ENCODE measurements at regions not wholly inside any gene's neighbourhood (a gene's known extent, or its start where the extent isn't known, plus 50 kb on each side); places are given as distances from the start of the nearest gene placed in this dataset.

GRCh38 chr17:10993126-10993525, 155.2 kb upstream of the PIRT start:
- DNase-seq (no peak), ATAC-seq (ENCODE audit: low read depth in 2 of 2) (no peak)
- H3K4me3 Mint-ChIP-seq = no peak overlapping the region
- H3K9me3 Mint-ChIP-seq = peaks cover 0 to 2% (median 0%) of the 10 kb centered on the region in 7 donors
- peaks cover 11 to 19% (median 14%) of the 10 kb centered on the region in 3 donors for H3K27me3 Mint-ChIP-seq
- no peaks in the 10 kb centered on the region for H3K36me3 Mint-ChIP-seq
- H3K27ac Mint-ChIP-seq = no peak overlapping the region
- H3K4me1 Mint-ChIP-seq = no peaks in the 10 kb centered on the region

DNA sequence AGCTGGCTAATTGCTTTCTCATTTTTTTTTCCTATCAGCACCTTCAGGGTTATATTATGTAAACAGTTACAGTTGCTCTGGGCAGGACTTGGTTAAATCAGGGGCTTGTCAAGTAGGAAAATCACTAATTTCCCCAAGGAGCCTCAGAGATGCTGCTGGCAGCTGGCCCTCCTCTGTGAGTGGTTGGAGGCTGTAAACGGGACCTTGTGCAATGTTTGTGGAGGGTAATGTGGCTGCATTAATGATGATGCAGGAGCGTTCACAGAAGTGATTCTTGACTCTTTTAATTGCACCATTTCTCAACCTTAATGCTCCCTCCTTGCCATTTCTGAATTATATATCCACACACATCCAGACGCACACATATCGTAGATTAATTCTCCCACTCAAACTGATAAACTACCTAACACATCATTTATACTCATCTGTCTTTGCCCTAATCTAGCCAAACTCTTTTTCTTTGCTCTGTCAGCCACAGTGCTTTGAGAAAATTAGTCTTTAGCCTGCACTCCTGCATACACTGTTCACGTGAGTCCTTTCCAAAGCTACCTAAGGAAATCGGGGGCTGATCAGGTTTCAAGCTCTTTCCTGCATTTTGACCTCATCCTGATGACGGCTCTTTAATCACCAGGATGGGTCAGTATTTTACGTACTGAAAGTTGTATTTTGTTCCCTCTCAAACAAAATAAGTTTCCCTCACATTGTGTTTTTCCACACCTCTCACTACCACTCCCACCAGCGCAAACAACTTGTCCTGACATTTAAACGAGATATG, 154.4 kb upstream of the PIRT start:
- Mint-ChIP-seq H3K36me3 (no peaks in the 10 kb centered on the region), H3K27ac (peak overlapping the region in 1 of 6 donors; percentile 7), H3K4me1 (no peaks in the 10 kb centered on the region), H3K4me3 (no peak overlapping the region), H3K9me3 (peaks cover 0 to 2% (median 0%) of the 10 kb centered on the region in 7 donors), H3K27me3 (peaks cover 11 to 19% (median 12%) of the 10 kb centered on the region in 3 donors)
- no peak for ATAC-seq (ENCODE audit: low read depth in 2 of 2)
- DNase-seq = no peak

- ATAC-seq (ENCODE audit: low read depth in 2 of 2) (no peak), DNase-seq (no peak)
- no peak overlapping the region for H3K27ac Mint-ChIP-seq
- H3K36me3 Mint-ChIP-seq = no peaks in the 10 kb centered on the region
- no peaks in the 10 kb centered on the region for H3K4me1 Mint-ChIP-seq
- peaks cover 4 to 8% (median 5%) of the 10 kb centered on the region in 3 donors for H3K27me3 Mint-ChIP-seq
- peaks cover 0 to 9% (median 2%) of the 10 kb centered on the region in 7 donors for H3K9me3 Mint-ChIP-seq
- no peak overlapping the region for H3K4me3 Mint-ChIP-seq
These were observed 149.9 kb upstream of the PIRT start for GRCh38 chr17:10987786-10988185.

- Mint-ChIP-seq H3K27me3 (no peaks in the 10 kb centered on the region), H3K27ac (no peak overlapping the region), H3K4me3 (no peak overlapping the region), H3K9me3 (peaks cover 0 to 11% (median 2%) of the 10 kb centered on the region in 7 donors), H3K36me3 (no peaks in the 10 kb centered on the region), H3K4me1 (no peaks in the 10 kb centered on the region)
- no peak for ATAC-seq (ENCODE audit: low read depth in 2 of 2)
- no peak for DNase-seq
These were observed 146.3 kb upstream of the PIRT start for GRCh38 chr17:10984220-10984619.

GRCh38 chr17:10976401-10976800, 138.5 kb upstream of the PIRT start:
- Mint-ChIP-seq H3K4me3 (no peak overlapping the region), H3K9me3 (peaks cover 0 to 7% (median 0%) of the 10 kb centered on the region in 7 donors), H3K27ac (no peak overlapping the region), H3K36me3 (no peaks in the 10 kb centered on the region), H3K27me3 (peaks cover 0 to 5% (median 5%) of the 10 kb centered on the region in 3 donors), H3K4me1 (no peaks in the 10 kb centered on the region)
- no peak for DNase-seq
- ATAC-seq (ENCODE audit: low read depth in 2 of 2) = no peak

DNA sequence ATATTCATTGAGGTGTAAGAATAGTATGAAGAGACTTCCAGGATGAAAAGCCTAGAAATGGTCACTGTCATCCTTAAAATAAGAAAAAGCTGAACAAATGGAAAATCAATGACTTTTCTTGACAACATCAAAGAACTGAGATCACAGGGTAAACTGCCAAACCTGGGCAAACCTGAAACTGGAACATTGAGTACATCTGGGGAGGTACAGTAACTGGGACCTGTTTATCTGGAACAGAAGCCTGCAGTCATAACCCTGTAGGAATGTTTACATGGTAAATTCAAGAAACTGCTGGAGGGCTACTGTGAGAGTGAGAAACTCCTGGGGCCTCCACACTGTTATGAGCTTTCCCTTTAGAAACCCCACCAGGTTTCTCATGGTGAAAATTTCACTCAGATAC, 130.1 kb upstream of the PIRT start:
- Mint-ChIP-seq H3K4me1 (no peaks in the 10 kb centered on the region), H3K27ac (no peak overlapping the region), H3K27me3 (peaks cover 0 to 13% (median 8%) of the 10 kb centered on the region in 3 donors), H3K9me3 (peaks cover 3 to 11% (median 4%) of the 10 kb centered on the region in 7 donors), H3K36me3 (no peaks in the 10 kb centered on the region), H3K4me3 (no peak overlapping the region)
- DNase-seq = no peak
- no peak for ATAC-seq (ENCODE audit: low read depth in 2 of 2)

- DNase-seq (no peak), ATAC-seq (ENCODE audit: low read depth in 2 of 2) (no peak)
- Mint-ChIP-seq H3K27ac (no peak overlapping the region), H3K27me3 (peaks cover 0 to 29% (median 22%) of the 10 kb centered on the region in 3 donors), H3K9me3 (peaks cover 0 to 16% (median 7%) of the 10 kb centered on the region in 7 donors), H3K36me3 (no peaks in the 10 kb centered on the region), H3K4me1 (no peaks in the 10 kb centered on the region), H3K4me3 (no peak overlapping the region)
These were observed 118.9 kb upstream of the PIRT start for GRCh38 chr17:10956821-10957220.

DNA sequence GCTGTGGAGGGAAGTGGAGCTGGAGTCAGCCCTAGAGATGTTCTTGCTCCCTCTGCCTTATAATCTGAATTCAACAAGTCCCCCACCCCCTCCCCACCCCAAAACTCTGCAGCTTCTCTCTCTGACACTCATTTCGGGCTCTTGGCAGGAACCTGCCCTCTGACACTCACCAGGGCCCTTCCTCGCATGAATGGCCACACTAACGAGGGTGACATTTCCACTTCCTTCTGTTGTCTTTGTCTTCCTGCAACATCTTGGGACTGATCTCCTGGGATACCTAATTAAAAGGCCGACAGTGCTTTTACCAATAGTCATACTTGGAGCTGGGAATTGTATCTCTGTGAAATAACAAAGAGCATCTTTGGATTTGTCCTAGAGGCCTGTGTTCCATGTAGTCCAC, 106.9 kb upstream of the PIRT start:
- H3K36me3 Mint-ChIP-seq = no peaks in the 10 kb centered on the region
- no peak overlapping the region for H3K27ac Mint-ChIP-seq
- H3K27me3 Mint-ChIP-seq = peaks cover 0 to 17% (median 0%) of the 10 kb centered on the region in 3 donors
- H3K4me1 Mint-ChIP-seq = peaks cover 0 to 4% (median 3%) of the 10 kb centered on the region in 3 donors
- H3K9me3 Mint-ChIP-seq = peaks cover 0 to 1% (median 0%) of the 10 kb centered on the region in 7 donors
- DNase-seq (no peak), ATAC-seq (ENCODE audit: low read depth in 2 of 2) (no peak)
- H3K4me3 Mint-ChIP-seq = no peak overlapping the region

- no peak overlapping the region for H3K27ac Mint-ChIP-seq
- H3K9me3 Mint-ChIP-seq = peaks cover 0 to 8% (median 3%) of the 10 kb centered on the region in 7 donors
- H3K4me1 Mint-ChIP-seq = no peaks in the 10 kb centered on the region
- no peak overlapping the region for H3K4me3 Mint-ChIP-seq
- peaks cover 8 to 30% (median 14%) of the 10 kb centered on the region in 3 donors for H3K27me3 Mint-ChIP-seq
- DNase-seq (no peak), ATAC-seq (ENCODE audit: low read depth in 2 of 2) (no peak)
- no peaks in the 10 kb centered on the region for H3K36me3 Mint-ChIP-seq
These were observed 99.0 kb upstream of the PIRT start for GRCh38 chr17:10936931-10937330.

DNA sequence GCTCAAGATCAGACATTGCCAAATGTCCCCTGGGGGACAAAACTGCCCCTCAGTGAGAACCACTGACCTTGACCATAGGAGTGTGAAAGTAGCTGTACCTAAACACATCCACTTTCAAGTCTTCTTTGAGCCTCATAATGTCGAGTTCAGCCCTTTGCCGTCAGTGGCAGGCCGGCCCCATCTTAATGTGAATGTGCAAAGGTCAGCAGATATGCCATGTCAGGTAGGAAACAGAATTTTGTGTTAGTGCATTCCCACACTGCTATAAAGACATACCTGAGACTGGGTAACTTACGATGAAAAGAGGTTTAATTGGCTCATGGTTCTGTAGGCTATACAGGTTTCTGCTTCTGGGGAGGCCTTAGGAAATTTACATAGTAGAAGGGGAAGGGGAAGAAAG, 95.1 kb upstream of the PIRT start:
- no peak overlapping the region for H3K27ac Mint-ChIP-seq
- H3K36me3 Mint-ChIP-seq = no peaks in the 10 kb centered on the region
- peaks cover 0 to 8% (median 3%) of the 10 kb centered on the region in 7 donors for H3K9me3 Mint-ChIP-seq
- peaks cover 15 to 30% (median 17%) of the 10 kb centered on the region in 3 donors for H3K27me3 Mint-ChIP-seq
- no peaks in the 10 kb centered on the region for H3K4me1 Mint-ChIP-seq
- ATAC-seq (ENCODE audit: low read depth in 2 of 2) (no peak), DNase-seq (no peak)
- H3K4me3 Mint-ChIP-seq = no peak overlapping the region

DNA sequence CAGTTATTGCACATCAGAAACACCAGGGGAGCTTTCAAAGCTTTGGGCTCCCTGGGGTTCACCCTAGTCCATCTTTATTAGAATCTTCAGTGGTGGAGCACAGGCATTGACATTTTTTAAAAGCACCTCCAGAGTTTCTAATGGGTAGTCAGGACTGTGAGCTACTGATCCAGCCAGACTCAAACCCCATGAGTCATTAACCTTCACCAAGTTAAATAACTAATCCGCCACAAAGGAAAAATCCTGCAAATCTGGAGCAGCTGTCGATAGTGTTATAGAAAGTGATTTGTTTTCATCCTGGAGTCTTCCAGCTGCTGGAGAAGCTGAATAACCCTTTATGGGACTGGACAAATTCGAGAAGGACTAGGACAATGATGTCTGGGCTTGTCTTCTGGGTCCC, 93.2 kb upstream of the PIRT start:
- Mint-ChIP-seq H3K4me3 (no peak overlapping the region), H3K4me1 (no peaks in the 10 kb centered on the region)
- no peak for ATAC-seq (ENCODE audit: low read depth in 2 of 2)

GRCh38 chr17:10927712-10928111, 89.8 kb upstream of the PIRT start:
- H3K27ac Mint-ChIP-seq = no peak overlapping the region
- H3K36me3 Mint-ChIP-seq = no peaks in the 10 kb centered on the region
- ATAC-seq (ENCODE audit: low read depth in 2 of 2) (no peak), DNase-seq (no peak)
- H3K4me1 Mint-ChIP-seq = no peaks in the 10 kb centered on the region
- H3K27me3 Mint-ChIP-seq = peaks cover 17 to 27% (median 25%) of the 10 kb centered on the region in 3 donors
- H3K9me3 Mint-ChIP-seq = peaks cover 0 to 8% (median 0%) of the 10 kb centered on the region in 7 donors
- H3K4me3 Mint-ChIP-seq = no peak overlapping the region

More for the DNA sequence above, 93.2 kb upstream of the PIRT start:
- no peaks in the 10 kb centered on the region for H3K36me3 Mint-ChIP-seq
- H3K27ac Mint-ChIP-seq = no peak overlapping the region
- H3K9me3 Mint-ChIP-seq = peaks cover 0 to 8% (median 3%) of the 10 kb centered on the region in 7 donors
- H3K27me3 Mint-ChIP-seq = peaks cover 7 to 25% (median 21%) of the 10 kb centered on the region in 3 donors
- DNase-seq = no peak

DNA sequence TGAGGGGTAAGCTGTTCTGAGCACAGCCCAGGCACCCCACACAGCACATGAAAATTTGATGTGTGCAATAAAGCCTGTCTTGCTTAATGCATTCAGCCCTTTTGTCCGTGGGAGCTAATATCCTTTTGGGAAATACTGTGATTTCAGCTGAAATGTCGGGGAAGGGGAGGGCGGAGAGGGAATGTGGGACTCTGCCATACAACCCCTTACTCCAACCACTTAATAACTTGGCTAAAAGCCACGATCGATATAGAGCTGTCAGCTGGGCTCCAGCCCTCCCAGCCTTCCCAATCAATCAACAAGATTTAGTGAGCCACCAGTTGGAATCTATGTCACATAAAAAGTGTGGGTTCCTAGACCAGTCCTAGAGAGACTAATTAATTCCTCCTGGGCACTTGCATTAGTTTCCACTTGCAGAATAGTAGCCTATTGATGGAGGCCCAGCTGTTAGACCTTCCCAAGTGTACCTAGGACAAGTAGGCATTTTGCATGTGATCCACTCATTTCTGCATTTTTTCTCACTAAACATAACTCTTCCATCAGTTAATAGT, 82.7 kb upstream of the PIRT start:
- peaks cover 0 to 10% (median 0%) of the 10 kb centered on the region in 7 donors for H3K9me3 Mint-ChIP-seq
- no peak overlapping the region for H3K4me3 Mint-ChIP-seq
- no peak for ATAC-seq (ENCODE audit: low read depth in 2 of 2)
- no peak overlapping the region for H3K27ac Mint-ChIP-seq
- no peaks in the 10 kb centered on the region for H3K36me3 Mint-ChIP-seq
- H3K27me3 Mint-ChIP-seq = peaks cover 10 to 26% (median 11%) of the 10 kb centered on the region in 3 donors
- no peaks in the 10 kb centered on the region for H3K4me1 Mint-ChIP-seq
- no peak for DNase-seq

DNA sequence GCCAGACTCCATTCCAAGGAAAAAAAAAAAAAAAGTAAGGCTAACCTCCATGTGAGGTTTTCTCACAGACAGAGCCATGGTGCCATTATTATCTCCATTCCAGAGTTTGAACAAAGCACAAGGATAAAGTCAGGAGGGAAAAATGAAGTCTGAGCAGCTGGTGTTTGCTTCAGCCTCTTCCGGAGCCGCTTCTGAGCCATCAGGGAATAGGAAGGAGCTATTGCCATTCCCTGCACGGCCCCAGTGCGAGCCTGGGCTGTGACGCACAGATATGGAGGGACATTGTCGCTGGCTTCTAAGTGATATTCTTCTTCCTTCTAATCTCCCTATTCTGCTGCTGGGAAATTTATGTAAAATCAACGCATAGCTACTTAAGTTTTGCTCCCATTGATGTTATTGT, 69.5 kb upstream of the PIRT start:
- H3K4me1 Mint-ChIP-seq = no peaks in the 10 kb centered on the region
- DNase-seq (no peak), ATAC-seq (ENCODE audit: low read depth in 2 of 2) (no peak)
- H3K4me3 Mint-ChIP-seq = no peak overlapping the region
- H3K9me3 Mint-ChIP-seq = peaks cover 0 to 27% (median 7%) of the 10 kb centered on the region in 7 donors
- no peaks in the 10 kb centered on the region for H3K36me3 Mint-ChIP-seq
- H3K27me3 Mint-ChIP-seq = peaks cover 0 to 5% (median 0%) of the 10 kb centered on the region in 3 donors
- H3K27ac Mint-ChIP-seq = no peak overlapping the region

All from naive B cell (primary cell).